Chondrocyte (in vitro differentiated cells): ENCODE measurements at regions not wholly inside any gene's neighbourhood (a gene's known extent, or its start where the extent isn't known, plus 50 kb on each side); places are given as distances from the start of the nearest gene placed in this dataset.
"Not testable (repeated sequence)": the region's sequence is repeated elsewhere in the genome, so short reads cannot be mapped to it uniquely, and the experiment has no call there.

ENCODE experiments used
- DNase-seq: peaks from one replicate; pipeline ENCODE4 v3.0.0; 2021; ENCODE audit warnings: mixed read lengths, low spot score
- H3K27ac Mint-ChIP-seq: one replicate; pipeline ENCODE4 v1.8.0; 2021; ENCODE audit warnings: mild to moderate bottlenecking, moderate library complexity, mixed read lengths; ENCODE audit not compliant: unreplicated experiment
- H3K27me3 Mint-ChIP-seq: 2 replicates; pipeline ENCODE4 v1.8.0; 2021; ENCODE audit warnings: low read depth, mixed read lengths
- H3K36me3 Mint-ChIP-seq: 2 replicates; pipeline ENCODE4 v1.8.0; 2021; ENCODE audit warnings: low read depth, mixed read lengths
- H3K4me1 Mint-ChIP-seq: 2 replicates; pipeline ENCODE4 v1.8.0; 2021; ENCODE audit warnings: low read depth, mild to moderate bottlenecking, mixed read lengths
- H3K4me3 Mint-ChIP-seq: one replicate; pipeline ENCODE4 v1.8.0; 2021; ENCODE audit warnings: mild to moderate bottlenecking, moderate library complexity, mixed read lengths; ENCODE audit not compliant: unreplicated experiment
- H3K9me3 Mint-ChIP-seq: 2 replicates; pipeline ENCODE4 v1.8.0; 2021; ENCODE audit warnings: low read depth, mixed read lengths
- TF ChIP-seq, protein P1 (sequence below): fragments of 200-600 bp; sonication (generic); IDR thresholded peaks from 2 replicates; pipeline ENCODE4 v1.5.0; 2021; ENCODE audit warnings: antibody characterized with exemption, mild to moderate bottlenecking, moderate library complexity

DNA sequence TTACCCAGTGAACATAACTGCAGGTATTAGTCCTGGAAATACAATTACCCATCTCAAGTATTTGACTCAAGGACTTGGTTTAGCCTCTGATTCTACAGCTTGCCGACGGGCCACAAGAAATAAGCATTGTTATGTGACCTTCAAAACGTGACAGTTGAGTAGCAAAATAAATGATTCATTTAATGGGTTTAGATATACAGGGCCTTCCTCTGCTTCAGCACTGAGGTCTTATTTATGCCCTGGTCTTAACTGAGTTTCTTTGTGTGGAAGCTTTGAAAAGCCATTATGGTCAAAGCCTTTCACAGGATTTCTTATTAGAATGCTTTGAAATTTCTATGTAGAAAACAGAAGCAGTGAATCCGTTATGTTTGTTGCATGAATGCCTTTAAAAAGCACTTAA, 899.2 kb upstream of the API5 start:
- DNase-seq = no peak
- Mint-ChIP-seq H3K36me3 (no peaks in the 10 kb centered on the region), H3K27ac (no peak overlapping the region), H3K4me3 (no peak overlapping the region), H3K4me1 (no peaks in the 10 kb centered on the region), H3K27me3 (peaks cover 2% of the 10 kb centered on the region), H3K9me3 (no peaks in the 10 kb centered on the region)
- TF ChIP-seq, protein P1, sequence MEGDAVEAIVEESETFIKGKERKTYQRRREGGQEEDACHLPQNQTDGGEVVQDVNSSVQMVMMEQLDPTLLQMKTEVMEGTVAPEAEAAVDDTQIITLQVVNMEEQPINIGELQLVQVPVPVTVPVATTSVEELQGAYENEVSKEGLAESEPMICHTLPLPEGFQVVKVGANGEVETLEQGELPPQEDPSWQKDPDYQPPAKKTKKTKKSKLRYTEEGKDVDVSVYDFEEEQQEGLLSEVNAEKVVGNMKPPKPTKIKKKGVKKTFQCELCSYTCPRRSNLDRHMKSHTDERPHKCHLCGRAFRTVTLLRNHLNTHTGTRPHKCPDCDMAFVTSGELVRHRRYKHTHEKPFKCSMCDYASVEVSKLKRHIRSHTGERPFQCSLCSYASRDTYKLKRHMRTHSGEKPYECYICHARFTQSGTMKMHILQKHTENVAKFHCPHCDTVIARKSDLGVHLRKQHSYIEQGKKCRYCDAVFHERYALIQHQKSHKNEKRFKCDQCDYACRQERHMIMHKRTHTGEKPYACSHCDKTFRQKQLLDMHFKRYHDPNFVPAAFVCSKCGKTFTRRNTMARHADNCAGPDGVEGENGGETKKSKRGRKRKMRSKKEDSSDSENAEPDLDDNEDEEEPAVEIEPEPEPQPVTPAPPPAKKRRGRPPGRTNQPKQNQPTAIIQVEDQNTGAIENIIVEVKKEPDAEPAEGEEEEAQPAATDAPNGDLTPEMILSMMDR = no peak

DNA sequence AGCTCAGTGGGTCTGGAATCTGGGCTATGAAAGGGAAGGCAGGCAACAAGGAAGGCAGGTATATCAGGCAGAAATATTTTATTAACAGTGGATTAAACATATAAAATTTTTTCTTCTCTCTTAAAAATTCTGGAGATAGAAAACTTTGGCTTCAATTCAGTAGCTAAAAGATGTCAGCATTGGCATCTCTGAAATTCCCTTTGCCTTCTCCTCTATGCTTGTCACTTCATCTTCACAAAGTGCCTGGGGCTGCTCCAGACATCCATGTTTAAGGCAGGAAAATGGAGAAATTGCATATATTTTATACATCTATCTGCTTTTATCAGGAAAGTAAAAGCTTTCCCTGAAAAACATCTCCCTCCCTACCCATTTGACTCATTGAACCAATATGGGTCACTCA, 894.1 kb upstream of the API5 start:
- TF ChIP-seq, protein P1 = no peak
- Mint-ChIP-seq H3K9me3 (no peaks in the 10 kb centered on the region), H3K36me3 (no peaks in the 10 kb centered on the region), H3K4me3 (no peak overlapping the region), H3K27ac (no peak overlapping the region), H3K4me1 (no peaks in the 10 kb centered on the region), H3K27me3 (peaks cover 2% of the 10 kb centered on the region)
- DNase-seq = no peak

DNA sequence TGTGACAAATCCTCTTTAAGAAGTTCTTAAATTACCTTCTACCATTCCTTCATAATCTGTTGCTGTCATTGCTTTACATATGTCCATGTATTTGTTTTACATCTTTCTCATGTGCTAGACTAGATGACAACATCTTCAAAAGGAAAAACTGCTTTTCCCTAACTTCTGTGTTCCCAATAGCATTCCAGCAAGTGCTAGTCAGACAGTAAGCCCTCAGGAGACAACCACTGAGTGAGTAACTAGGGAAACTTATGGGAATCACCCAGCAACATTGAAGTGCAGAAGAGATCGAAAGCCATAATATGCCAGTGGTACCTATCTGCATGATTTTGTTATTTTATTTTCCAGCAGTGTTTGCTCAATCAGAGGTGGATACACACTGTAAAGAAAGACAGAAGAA, 889.7 kb upstream of the API5 start:
- no peak overlapping the region for H3K27ac Mint-ChIP-seq
- DNase-seq = no peak
- no peaks in the 10 kb centered on the region for H3K4me1 Mint-ChIP-seq
- no peaks in the 10 kb centered on the region for H3K36me3 Mint-ChIP-seq
- H3K4me3 Mint-ChIP-seq = no peak overlapping the region
- no peaks in the 10 kb centered on the region for H3K9me3 Mint-ChIP-seq
- H3K27me3 Mint-ChIP-seq = no peaks in the 10 kb centered on the region
- TF ChIP-seq, protein P1 = no peak

DNA sequence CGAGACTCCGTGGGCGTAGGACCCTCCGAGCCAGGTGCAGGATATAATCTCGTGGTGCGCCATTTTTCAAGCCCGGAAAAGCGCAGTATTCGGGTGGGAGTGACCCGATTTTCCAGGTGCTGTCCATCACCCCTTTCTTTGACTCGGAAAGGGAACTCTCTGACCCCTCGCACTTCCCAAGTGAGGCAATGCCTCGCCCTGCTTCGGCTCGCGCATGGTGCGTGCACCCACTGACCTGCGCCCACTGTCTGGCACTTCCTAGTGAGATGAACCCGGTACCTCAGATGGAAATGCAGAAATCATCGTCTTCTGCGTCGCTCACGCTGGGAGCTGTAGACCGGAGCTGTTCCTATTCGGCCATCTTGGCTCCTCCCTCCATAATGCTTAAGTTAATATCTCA, 876.9 kb upstream of the API5 start:
- not testable (repeated sequence) for H3K4me3 Mint-ChIP-seq, DNase-seq, H3K27ac Mint-ChIP-seq, H3K36me3 Mint-ChIP-seq, H3K4me1 Mint-ChIP-seq, H3K27me3 Mint-ChIP-seq
- H3K9me3 Mint-ChIP-seq = peaks cover 21% of the 10 kb centered on the region

DNA sequence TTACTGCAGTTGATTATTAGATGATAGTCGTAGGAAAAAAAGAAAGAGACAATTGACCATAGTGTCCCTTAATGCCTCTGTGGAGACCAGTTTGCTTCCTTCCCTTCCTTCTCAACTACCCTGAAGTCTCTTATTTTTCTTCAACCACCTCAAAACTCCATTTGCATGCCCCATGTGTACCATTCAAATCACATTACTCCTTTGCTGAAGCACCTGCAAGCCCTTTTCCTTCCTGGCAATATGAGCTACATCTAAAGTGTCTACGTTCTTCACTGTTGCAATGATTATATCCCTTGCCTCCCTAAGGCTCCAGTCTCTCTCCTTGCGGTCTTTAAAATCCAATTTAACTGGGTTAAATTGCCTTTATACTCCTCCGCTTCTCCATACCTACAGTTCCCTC, 867.4 kb upstream of the API5 start:
- H3K36me3 Mint-ChIP-seq = no peaks in the 10 kb centered on the region
- H3K27me3 Mint-ChIP-seq = no peaks in the 10 kb centered on the region
- H3K4me1 Mint-ChIP-seq = no peaks in the 10 kb centered on the region
- H3K9me3 Mint-ChIP-seq = peaks cover 40% of the 10 kb centered on the region
- TF ChIP-seq, protein P1 = no peak
- no peak overlapping the region for H3K27ac Mint-ChIP-seq
- H3K4me3 Mint-ChIP-seq = no peak overlapping the region
- DNase-seq = no peak

DNA sequence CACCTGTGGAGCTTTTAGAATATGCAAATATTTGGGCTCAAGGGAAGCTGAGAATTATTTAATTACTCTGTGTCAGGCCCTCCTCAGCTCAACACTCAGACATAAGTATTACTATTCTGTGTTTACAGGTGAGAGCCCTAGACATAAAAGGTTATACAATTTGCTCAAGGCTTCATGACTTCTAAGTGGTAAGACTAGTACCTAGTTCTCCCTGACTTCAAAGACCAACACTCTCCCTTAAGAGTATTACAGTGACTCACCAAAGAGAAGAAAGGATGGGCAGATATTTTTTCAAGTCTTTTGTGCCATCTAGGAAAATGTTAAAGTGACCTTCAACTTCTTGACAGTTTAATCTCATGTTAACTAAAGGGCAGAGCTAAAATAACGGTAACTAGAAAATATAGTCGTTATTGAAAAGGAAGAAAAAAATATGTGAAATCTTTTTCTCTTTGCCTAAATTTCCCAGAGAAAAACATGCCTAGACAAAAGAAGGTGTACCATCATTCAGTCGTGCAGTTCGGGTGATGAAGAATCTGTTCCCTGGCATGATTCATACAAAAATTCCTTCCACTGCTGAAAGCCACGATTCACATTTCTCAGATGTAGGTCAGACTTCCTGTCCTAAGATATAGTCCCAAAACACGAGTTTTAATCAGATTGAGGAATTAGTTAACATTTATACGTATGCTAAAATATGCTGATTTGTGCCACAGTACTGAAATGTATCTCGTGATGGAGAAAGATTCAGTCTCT, 849.1 kb upstream of the API5 start:
- Mint-ChIP-seq H3K4me3 (no peak overlapping the region), H3K4me1 (no peaks in the 10 kb centered on the region), H3K9me3 (peaks cover 14% of the 10 kb centered on the region), H3K36me3 (no peaks in the 10 kb centered on the region), H3K27ac (no peak overlapping the region), H3K27me3 (no peaks in the 10 kb centered on the region)
- no peak for DNase-seq
- TF ChIP-seq, protein P1 = no peak
